IPS-NIHi7 (cell line): ENCODE measurements at regions not wholly inside any gene's neighbourhood (a gene's known extent, or its start where the extent isn't known, plus 50 kb on each side); places are given as distances from the start of the nearest gene placed in this dataset.

Source experiments
- DNase-seq: peaks from one replicate; pipeline ENCODE4 v3.0.0; 2012; ENCODE audit warnings: mixed read lengths; ENCODE audit errors: extremely low spot score

- no peak for DNase-seq
Measured at GRCh38 chr11:11140510-11140909, 212.5 kb downstream of the CSNK2A3 start.

- no peak for DNase-seq
Measured at GRCh38 chr11:11137339-11137738, 215.7 kb downstream of the CSNK2A3 start.

GRCh38 chr11:11135820-11136476 lies 217.1 kb downstream of the CSNK2A3 start:
- DNase-seq: no peak

DNA sequence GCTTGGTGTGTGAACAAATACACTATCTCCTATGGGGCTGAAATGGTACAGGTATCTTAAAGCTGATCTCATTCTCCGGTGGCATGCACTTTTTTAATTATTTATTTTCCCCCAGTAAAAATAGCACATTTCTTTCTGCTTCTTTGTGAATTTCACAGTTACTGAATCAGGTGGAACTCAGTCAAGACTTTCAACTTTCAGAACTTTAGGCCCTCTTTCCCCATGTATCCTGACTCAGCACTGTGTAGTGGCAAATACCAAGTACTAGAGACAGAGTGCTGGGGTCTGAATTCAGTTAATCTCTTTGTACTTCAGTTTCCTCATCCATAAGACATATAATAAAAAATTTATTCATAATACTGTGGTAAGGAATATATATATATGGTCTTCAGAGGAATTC lies 223.9 kb downstream of the CSNK2A3 start:
- DNase-seq: no peak

- DNase-seq: no peak
Measured at GRCh38 chr11:11125618-11126017, 227.4 kb downstream of the CSNK2A3 start.

DNA sequence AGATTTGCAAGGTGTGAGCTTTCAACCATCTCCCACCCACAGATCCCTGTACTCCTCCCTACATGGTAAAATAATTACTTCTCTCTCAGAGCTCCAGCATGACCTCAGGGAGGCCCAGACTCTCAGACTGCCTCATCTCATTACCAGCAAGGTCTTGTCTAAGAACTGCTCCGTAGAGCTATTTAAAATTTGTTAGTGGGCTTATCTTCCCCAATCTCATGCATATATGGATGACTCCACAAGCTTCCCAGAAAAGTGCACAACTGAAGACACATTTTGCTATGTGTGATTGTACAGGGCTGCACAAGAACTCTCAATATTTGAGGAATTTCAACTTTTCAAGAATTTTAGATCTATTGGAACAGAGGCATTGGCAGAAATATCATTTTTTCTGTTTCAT lies 230.3 kb downstream of the CSNK2A3 start:
- no peak for DNase-seq

DNA sequence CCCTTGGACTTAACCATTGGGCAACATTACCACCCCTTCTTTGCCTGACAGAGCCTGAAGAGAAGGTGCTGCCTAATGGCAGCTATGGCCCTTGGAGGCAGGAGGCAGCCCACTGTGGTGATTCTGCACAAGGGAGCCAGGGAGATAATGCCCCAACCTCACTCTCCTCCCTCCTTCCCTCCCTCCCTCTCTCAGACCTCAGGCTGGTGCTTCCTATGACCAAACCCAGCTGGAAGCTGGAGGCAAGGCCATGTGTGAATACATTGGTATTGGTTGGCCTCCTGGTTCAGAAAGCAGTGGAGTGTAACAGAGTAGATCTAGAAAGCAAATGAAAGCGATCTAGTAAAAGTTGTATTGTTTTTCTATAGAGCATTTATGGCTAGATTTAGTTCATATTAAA lies 233.1 kb downstream of the CSNK2A3 start:
- DNase-seq: no peak

- DNase-seq: no peak
Measured at GRCh38 chr11:11117730-11118129, 235.3 kb downstream of the CSNK2A3 start.

- DNase-seq: no peak
Measured at GRCh38 chr11:11115475-11115874, 237.6 kb downstream of the CSNK2A3 start.

DNA sequence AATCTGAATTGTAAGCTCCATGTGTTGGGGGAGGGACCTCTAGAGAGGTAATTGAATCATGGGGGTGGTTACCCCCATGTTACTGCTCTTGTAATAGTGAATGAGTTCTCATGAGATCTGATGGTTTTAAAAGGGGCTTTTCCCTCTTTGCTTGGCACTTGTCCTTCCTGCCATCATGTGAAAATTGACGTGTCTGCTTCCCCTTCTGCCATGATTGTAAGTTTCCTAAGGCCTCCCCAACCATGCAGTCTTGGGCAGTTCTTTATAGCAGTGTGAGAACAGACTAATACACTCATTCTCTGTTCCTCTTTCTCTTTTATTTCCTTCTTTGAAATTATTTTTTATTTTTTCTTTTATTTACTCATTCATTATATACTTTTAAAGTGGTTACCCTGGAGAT lies 239.4 kb downstream of the CSNK2A3 start:
- no peak for DNase-seq

- no peak for DNase-seq
Measured at GRCh38 chr11:11108026-11108425, 245.0 kb downstream of the CSNK2A3 start.

- no peak for DNase-seq
Measured at GRCh38 chr11:11107076-11107723, 245.8 kb downstream of the CSNK2A3 start.

DNA sequence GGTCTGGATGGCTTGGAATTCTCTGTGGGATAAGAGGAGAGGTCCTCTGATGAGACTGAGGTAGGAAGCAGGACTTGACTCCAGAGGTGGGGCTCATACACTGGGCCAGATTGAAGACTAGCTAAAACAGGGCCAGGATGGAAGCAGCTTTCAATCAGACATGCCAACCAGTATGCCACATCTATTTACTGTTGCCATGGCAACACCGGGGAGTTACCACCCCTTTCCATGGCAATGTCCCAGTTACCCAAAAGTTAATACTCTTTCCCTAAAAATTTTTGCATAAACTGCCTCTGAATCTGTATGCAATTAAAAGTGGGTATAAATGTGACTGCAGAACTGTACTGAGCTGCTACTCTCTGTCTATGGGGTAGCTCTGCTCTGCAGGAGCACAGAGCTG lies 247.5 kb upstream of the ZBED5 start:
- DNase-seq: no peak

GRCh38 chr11:11095831-11096723 lies 238.2 kb upstream of the ZBED5 start:
- DNase-seq: no peak

DNA sequence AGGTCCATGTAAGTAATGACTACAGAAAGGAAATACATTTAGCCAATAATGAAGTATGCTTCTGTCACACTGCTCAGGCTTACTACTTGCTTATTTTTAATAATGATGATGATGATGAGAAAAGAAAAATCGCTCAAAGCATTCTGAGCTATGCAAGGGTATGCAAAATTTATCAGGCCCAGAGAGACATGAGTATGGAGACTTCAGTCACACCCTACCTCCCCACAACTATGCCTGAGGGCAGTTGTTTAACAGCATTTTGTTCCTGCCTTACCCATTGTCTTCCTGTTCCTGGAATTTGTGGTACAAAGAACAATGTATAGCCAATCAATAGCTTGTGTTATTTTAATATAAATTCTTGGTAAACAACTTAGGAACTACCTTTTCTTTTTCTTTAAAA lies 232.6 kb upstream of the ZBED5 start:
- DNase-seq: no peak

- DNase-seq: no peak
Measured at GRCh38 chr11:11089805-11090204, 232.0 kb upstream of the ZBED5 start.

DNA sequence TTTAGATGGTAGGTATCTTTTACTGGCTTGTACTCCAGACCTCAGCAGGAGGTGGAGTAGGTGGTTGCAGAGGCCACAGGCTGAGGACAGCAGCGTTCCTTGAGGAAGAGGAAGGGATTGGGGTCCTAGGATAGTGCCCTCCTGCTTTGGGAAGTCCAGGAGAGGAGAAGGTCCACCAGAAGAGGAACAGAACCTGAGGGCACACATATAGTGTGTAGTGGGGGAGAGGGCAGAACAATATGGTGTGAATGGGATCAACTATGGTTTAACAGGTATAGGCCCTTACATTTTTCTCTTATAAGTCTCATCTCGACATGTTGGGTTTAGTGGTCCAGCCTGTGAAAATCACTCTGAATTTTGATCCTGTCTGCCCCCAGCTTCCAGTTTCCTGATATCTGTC lies 229.1 kb upstream of the ZBED5 start:
- no peak for DNase-seq

DNA sequence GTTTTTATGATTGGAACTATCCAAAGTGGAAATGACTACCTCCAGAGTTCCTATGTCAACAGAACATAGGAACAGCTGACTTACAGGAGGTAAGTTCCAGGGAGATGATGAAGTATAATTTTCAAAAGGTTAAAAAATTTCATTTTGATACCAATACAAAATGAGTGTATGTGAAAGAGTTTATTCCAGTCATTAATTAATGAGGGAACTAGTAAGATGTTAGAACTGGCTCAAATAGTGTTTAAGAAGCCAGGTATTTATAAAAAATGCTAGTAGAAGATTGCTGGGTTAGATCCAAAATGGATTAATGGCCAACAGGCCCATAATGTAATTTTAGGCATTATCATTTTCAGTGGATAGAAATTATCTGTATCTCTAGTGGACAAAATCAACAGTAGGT lies 227.7 kb upstream of the ZBED5 start:
- DNase-seq: no peak

DNA sequence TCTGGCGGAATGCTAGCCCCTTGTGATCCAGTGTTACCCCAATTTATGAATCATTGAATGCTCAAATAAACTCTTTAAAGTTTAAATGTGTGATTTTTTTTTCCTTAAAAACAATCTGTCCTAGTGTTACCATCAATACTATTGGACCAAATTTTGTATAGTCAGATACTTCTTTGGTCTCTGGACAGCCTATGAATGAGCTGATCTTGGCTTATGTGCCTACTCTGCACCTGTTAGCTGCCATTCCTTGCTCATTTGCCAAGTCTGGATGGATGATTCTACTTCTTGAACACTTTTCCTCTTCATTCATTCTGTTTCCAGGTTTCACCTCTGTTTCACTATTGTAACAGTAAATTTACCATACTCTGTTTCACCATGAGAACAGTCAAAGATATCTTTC lies 226.5 kb upstream of the ZBED5 start:
- no peak for DNase-seq

DNA sequence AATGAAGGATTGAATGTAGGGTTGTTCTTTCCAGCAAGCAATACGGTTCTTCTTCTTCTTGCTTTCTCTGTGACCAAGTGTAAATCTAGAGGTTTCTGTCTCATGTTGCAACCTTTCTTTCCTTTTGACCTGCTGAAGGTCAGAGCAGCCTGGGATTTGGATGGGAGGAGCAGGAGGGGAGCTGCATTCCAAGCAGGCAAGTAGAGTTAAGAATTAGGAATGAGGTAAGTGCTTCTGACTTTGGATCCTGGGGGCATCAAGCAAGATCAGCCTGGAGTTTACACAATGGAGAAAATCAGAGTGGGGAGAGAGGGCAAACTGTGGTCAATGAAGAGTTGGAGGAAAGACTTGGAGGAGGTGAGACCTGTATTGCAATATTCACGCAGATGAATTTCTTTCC lies 225.6 kb upstream of the ZBED5 start:
- DNase-seq: no peak

- no peak for DNase-seq
Measured at GRCh38 chr11:11082646-11083045, 224.8 kb upstream of the ZBED5 start.

DNA sequence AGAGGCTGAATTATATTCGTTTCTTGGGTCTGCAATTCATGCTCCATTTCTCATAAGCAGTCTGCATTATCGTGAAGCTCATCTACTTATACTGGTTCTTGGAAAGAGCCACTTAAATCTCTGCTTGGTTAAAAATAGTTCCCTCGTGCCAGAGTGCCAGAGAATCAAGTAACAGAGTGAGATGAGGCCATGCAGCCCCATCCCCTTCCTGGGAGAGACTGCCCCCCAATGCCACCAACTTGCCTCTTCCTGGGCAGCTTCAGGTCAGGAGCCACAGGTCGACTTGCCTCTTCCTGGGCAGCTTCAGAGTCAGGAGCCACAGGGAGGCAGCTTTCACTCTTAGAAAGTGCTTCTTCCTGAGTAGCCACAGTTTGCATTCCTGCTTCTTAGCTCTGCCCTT lies 223.9 kb upstream of the ZBED5 start:
- peak; percentile 36 for DNase-seq

DNA sequence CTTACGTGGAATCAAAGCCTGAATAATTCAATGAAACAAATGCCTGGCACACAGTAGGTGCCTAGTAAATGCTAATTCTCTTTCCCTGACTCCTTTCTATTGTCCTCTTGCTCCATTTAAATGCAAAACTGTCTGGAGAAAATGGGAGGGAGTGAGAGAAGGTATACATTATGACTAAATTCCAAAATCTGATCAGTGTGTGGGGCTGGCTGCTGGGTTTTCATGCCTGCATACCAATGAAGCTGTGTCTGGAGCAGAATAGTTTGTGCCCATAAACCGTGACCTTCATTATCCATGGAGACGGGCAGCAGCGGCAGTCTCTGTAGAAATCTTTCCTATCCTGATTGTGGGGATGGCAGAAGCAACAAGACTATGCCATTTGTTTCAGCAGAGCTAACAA lies 223.4 kb upstream of the ZBED5 start:
- no peak for DNase-seq
